ENCODE measurements at regions not wholly inside any gene's neighbourhood (a gene's known extent, or its start where the extent isn't known, plus 50 kb on each side); places are given as distances from the start of the nearest gene placed in this dataset.

- Histone ChIP-seq H3K4me3 (ENCODE audit: low read depth, low read length) (no peak overlapping the region), H3K27ac (ENCODE audit: low read depth, low read length) (no peak overlapping the region), H3K36me3 (ENCODE audit: control insufficient read depth, insufficient read depth, low read length) (no peaks in the 10 kb centered on the region), H3K9ac (ENCODE audit: low read depth, low read length) (no peak overlapping the region), H3K27me3 (ENCODE audit: control insufficient read depth, insufficient read depth, low read length) (no peaks in the 10 kb centered on the region), H3K9me3 (ENCODE audit: control insufficient read depth, insufficient read depth, low read length) (no peaks in the 10 kb centered on the region), H3K4me1 (ENCODE audit: control insufficient read depth, insufficient read depth, low read length) (peaks cover 13% of the 10 kb centered on the region)
Measured at GRCh38 chr2:138177693-138178092, 213.4 kb downstream of the HNMT start.

- Histone ChIP-seq H3K4me3 (ENCODE audit: low read depth, low read length) (no peak overlapping the region), H3K9ac (ENCODE audit: low read depth, low read length) (no peak overlapping the region), H3K4me1 (ENCODE audit: control insufficient read depth, insufficient read depth, low read length) (peaks cover 28% of the 10 kb centered on the region), H3K9me3 (ENCODE audit: control insufficient read depth, insufficient read depth, low read length) (no peaks in the 10 kb centered on the region), H3K36me3 (ENCODE audit: control insufficient read depth, insufficient read depth, low read length) (no peaks in the 10 kb centered on the region), H3K27me3 (ENCODE audit: control insufficient read depth, insufficient read depth, low read length) (no peaks in the 10 kb centered on the region), H3K27ac (ENCODE audit: low read depth, low read length) (no peak overlapping the region)
Measured at GRCh38 chr2:138180692-138181386, 216.6 kb downstream of the HNMT start.

GRCh38 chr2:138182250-138182936 is 218.1 kb downstream of the HNMT start:
- Histone ChIP-seq H3K4me3 (ENCODE audit: low read depth, low read length) (no peak overlapping the region), H3K9ac (ENCODE audit: low read depth, low read length) (peak overlapping the region; percentile 31; the same call in 1 of the 2 replicates), H3K27ac (ENCODE audit: low read depth, low read length) (no peak overlapping the region), H3K36me3 (ENCODE audit: control insufficient read depth, insufficient read depth, low read length) (no peaks in the 10 kb centered on the region), H3K9me3 (ENCODE audit: control insufficient read depth, insufficient read depth, low read length) (no peaks in the 10 kb centered on the region), H3K4me1 (ENCODE audit: control insufficient read depth, insufficient read depth, low read length) (peaks cover 32% of the 10 kb centered on the region), H3K27me3 (ENCODE audit: control insufficient read depth, insufficient read depth, low read length) (no peaks in the 10 kb centered on the region)

GRCh38 chr2:138182937-138183312 is 218.7 kb downstream of the HNMT start:
- no peaks in the 10 kb centered on the region for H3K27me3 ChIP-seq (ENCODE audit: control insufficient read depth, insufficient read depth, low read length)

GRCh38 chr2:138183705-138184104 is 219.4 kb downstream of the HNMT start:
- Histone ChIP-seq H3K27me3 (ENCODE audit: control insufficient read depth, insufficient read depth, low read length) (no peaks in the 10 kb centered on the region), H3K27ac (ENCODE audit: low read depth, low read length) (no peak overlapping the region), H3K9me3 (ENCODE audit: control insufficient read depth, insufficient read depth, low read length) (no peaks in the 10 kb centered on the region), H3K36me3 (ENCODE audit: control insufficient read depth, insufficient read depth, low read length) (no peaks in the 10 kb centered on the region), H3K4me3 (ENCODE audit: low read depth, low read length) (no peak overlapping the region), H3K4me1 (ENCODE audit: control insufficient read depth, insufficient read depth, low read length) (peaks cover 32% of the 10 kb centered on the region), H3K9ac (ENCODE audit: low read depth, low read length) (no peak overlapping the region)

More at GRCh38 chr2:138182937-138183312, 218.7 kb downstream of the HNMT start:
- H3K36me3 ChIP-seq (ENCODE audit: control insufficient read depth, insufficient read depth, low read length) = no peaks in the 10 kb centered on the region
- H3K9ac ChIP-seq (ENCODE audit: low read depth, low read length) = peak overlapping the region; percentile 31; the same call in 1 of the 2 replicates
- no peaks in the 10 kb centered on the region for H3K9me3 ChIP-seq (ENCODE audit: control insufficient read depth, insufficient read depth, low read length)
- H3K4me1 ChIP-seq (ENCODE audit: control insufficient read depth, insufficient read depth, low read length) = peaks cover 32% of the 10 kb centered on the region
- H3K4me3 ChIP-seq (ENCODE audit: low read depth, low read length) = no peak overlapping the region
- H3K27ac ChIP-seq (ENCODE audit: low read depth, low read length) = no peak overlapping the region

GRCh38 chr2:138184428-138184827 is 220.2 kb downstream of the HNMT start:
- Histone ChIP-seq H3K9me3 (ENCODE audit: control insufficient read depth, insufficient read depth, low read length) (no peaks in the 10 kb centered on the region), H3K4me3 (ENCODE audit: low read depth, low read length) (no peak overlapping the region), H3K27ac (ENCODE audit: low read depth, low read length) (no peak overlapping the region), H3K36me3 (ENCODE audit: control insufficient read depth, insufficient read depth, low read length) (no peaks in the 10 kb centered on the region), H3K4me1 (ENCODE audit: control insufficient read depth, insufficient read depth, low read length) (peaks cover 32% of the 10 kb centered on the region), H3K27me3 (ENCODE audit: control insufficient read depth, insufficient read depth, low read length) (no peaks in the 10 kb centered on the region), H3K9ac (ENCODE audit: low read depth, low read length) (no peak overlapping the region)

- Histone ChIP-seq H3K27ac (ENCODE audit: low read depth, low read length) (no peak overlapping the region), H3K9ac (ENCODE audit: low read depth, low read length) (no peak overlapping the region), H3K27me3 (ENCODE audit: control insufficient read depth, insufficient read depth, low read length) (no peaks in the 10 kb centered on the region), H3K4me1 (ENCODE audit: control insufficient read depth, insufficient read depth, low read length) (peaks cover 32% of the 10 kb centered on the region), H3K9me3 (ENCODE audit: control insufficient read depth, insufficient read depth, low read length) (no peaks in the 10 kb centered on the region), H3K36me3 (ENCODE audit: control insufficient read depth, insufficient read depth, low read length) (no peaks in the 10 kb centered on the region), H3K4me3 (ENCODE audit: low read depth, low read length) (no peak overlapping the region)
Measured at GRCh38 chr2:138185827-138186226, 221.6 kb downstream of the HNMT start.

- no peaks in the 10 kb centered on the region for H3K9me3 ChIP-seq (ENCODE audit: control insufficient read depth, insufficient read depth, low read length)
- H3K36me3 ChIP-seq (ENCODE audit: control insufficient read depth, insufficient read depth, low read length) = no peaks in the 10 kb centered on the region
- H3K27me3 ChIP-seq (ENCODE audit: control insufficient read depth, insufficient read depth, low read length) = no peaks in the 10 kb centered on the region
- H3K4me1 ChIP-seq (ENCODE audit: control insufficient read depth, insufficient read depth, low read length) = peaks cover 23% of the 10 kb centered on the region
- no peak overlapping the region for H3K9ac ChIP-seq (ENCODE audit: low read depth, low read length)
- no peak overlapping the region for H3K27ac ChIP-seq (ENCODE audit: low read depth, low read length)
- H3K4me3 ChIP-seq (ENCODE audit: low read depth, low read length) = no peak overlapping the region
Measured at GRCh38 chr2:138187221-138187620, 222.9 kb downstream of the HNMT start.

GRCh38 chr2:138190999-138191398 is 226.7 kb downstream of the HNMT start:
- H3K27me3 ChIP-seq (ENCODE audit: control insufficient read depth, insufficient read depth, low read length) = no peaks in the 10 kb centered on the region
- H3K4me1 ChIP-seq (ENCODE audit: control insufficient read depth, insufficient read depth, low read length) = peaks cover 3% of the 10 kb centered on the region
- no peak overlapping the region for H3K4me3 ChIP-seq (ENCODE audit: low read depth, low read length)
- H3K9ac ChIP-seq (ENCODE audit: low read depth, low read length) = no peak overlapping the region
- H3K27ac ChIP-seq (ENCODE audit: low read depth, low read length) = no peak overlapping the region
- H3K36me3 ChIP-seq (ENCODE audit: control insufficient read depth, insufficient read depth, low read length) = no peaks in the 10 kb centered on the region
- H3K9me3 ChIP-seq (ENCODE audit: control insufficient read depth, insufficient read depth, low read length) = no peaks in the 10 kb centered on the region

GRCh38 chr2:138193416-138194213 is 229.3 kb downstream of the HNMT start:
- Histone ChIP-seq H3K4me1 (ENCODE audit: control insufficient read depth, insufficient read depth, low read length) (no peaks in the 10 kb centered on the region), H3K27me3 (ENCODE audit: control insufficient read depth, insufficient read depth, low read length) (no peaks in the 10 kb centered on the region), H3K27ac (ENCODE audit: low read depth, low read length) (no peak overlapping the region), H3K36me3 (ENCODE audit: control insufficient read depth, insufficient read depth, low read length) (no peaks in the 10 kb centered on the region), H3K9ac (ENCODE audit: low read depth, low read length) (no peak overlapping the region), H3K9me3 (ENCODE audit: control insufficient read depth, insufficient read depth, low read length) (no peaks in the 10 kb centered on the region), H3K4me3 (ENCODE audit: low read depth, low read length) (no peak overlapping the region)

- Histone ChIP-seq H3K9ac (ENCODE audit: low read depth, low read length) (no peak overlapping the region), H3K9me3 (ENCODE audit: control insufficient read depth, insufficient read depth, low read length) (no peaks in the 10 kb centered on the region), H3K4me1 (ENCODE audit: control insufficient read depth, insufficient read depth, low read length) (no peaks in the 10 kb centered on the region), H3K4me3 (ENCODE audit: low read depth, low read length) (no peak overlapping the region), H3K27me3 (ENCODE audit: control insufficient read depth, insufficient read depth, low read length) (no peaks in the 10 kb centered on the region), H3K27ac (ENCODE audit: low read depth, low read length) (no peak overlapping the region), H3K36me3 (ENCODE audit: control insufficient read depth, insufficient read depth, low read length) (no peaks in the 10 kb centered on the region)
Measured at GRCh38 chr2:138201286-138201685, 237.0 kb downstream of the HNMT start.

All from HUES48 (cell line).